Loucy (cell line): ENCODE measurements at regions not wholly inside any gene's neighbourhood (a gene's known extent, or its start where the extent isn't known, plus 50 kb on each side); places are given as distances from the start of the nearest gene placed in this dataset.

Experiments used
- EZH2phosphoT487 ChIP-seq: fragments of 200-600 bp; IDR thresholded peaks from 2 replicates; pipeline ENCODE4 v1.6.1; 2018; ENCODE audit warnings: antibody characterized with exemption, mild to moderate bottlenecking, moderate library complexity, borderline replicate concordance
- TF ChIP-seq, protein P1 (sequence below): fragments of 200-600 bp; sonication (generic); conservative IDR thresholded peaks from 2 replicates; pipeline ENCODE4 v1.5.1; 2014; ENCODE audit warnings: mild to moderate bottlenecking, antibody characterized with exemption, low read length

- TF ChIP-seq, protein P1, sequence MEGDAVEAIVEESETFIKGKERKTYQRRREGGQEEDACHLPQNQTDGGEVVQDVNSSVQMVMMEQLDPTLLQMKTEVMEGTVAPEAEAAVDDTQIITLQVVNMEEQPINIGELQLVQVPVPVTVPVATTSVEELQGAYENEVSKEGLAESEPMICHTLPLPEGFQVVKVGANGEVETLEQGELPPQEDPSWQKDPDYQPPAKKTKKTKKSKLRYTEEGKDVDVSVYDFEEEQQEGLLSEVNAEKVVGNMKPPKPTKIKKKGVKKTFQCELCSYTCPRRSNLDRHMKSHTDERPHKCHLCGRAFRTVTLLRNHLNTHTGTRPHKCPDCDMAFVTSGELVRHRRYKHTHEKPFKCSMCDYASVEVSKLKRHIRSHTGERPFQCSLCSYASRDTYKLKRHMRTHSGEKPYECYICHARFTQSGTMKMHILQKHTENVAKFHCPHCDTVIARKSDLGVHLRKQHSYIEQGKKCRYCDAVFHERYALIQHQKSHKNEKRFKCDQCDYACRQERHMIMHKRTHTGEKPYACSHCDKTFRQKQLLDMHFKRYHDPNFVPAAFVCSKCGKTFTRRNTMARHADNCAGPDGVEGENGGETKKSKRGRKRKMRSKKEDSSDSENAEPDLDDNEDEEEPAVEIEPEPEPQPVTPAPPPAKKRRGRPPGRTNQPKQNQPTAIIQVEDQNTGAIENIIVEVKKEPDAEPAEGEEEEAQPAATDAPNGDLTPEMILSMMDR, result no peak
- TF ChIP-seq EZH2phosphoT487, result no peak
Observed at GRCh38 chr1:218878369-218878768, 295.3 kb upstream of the LYPLAL1 start.
